ENCODE measurements at regions not wholly inside any gene's neighbourhood (a gene's known extent, or its start where the extent isn't known, plus 50 kb on each side); places are given as distances from the start of the nearest gene placed in this dataset.

GRCh38 chr4:57916479-57916878 is 806.3 kb upstream of the IGFBP7 start:
- H3K4me1 Mint-ChIP-seq (ENCODE audit: low read depth, unreplicated experiment) = no peaks in the 10 kb centered on the region
- H3K9me3 Mint-ChIP-seq (ENCODE audit: unreplicated experiment) = no peaks in the 10 kb centered on the region
- H3K4me3 Mint-ChIP-seq (ENCODE audit: unreplicated experiment) = no peak overlapping the region
- no peak overlapping the region for H3K27ac Mint-ChIP-seq (ENCODE audit: unreplicated experiment)
- H3K27me3 Mint-ChIP-seq (ENCODE audit: unreplicated experiment) = no peaks in the 10 kb centered on the region
- no peak for DNase-seq
- no peak for TF ChIP-seq CTCF (IDR thresholded peaks at IDR 0.05; ENCODE audit: partially characterized antibody, unreplicated experiment)
- no peaks in the 10 kb centered on the region for H3K36me3 Mint-ChIP-seq (ENCODE audit: unreplicated experiment)

GRCh38 chr4:57911203-57911602 is 801.0 kb upstream of the IGFBP7 start:
- no peak for DNase-seq
- no peaks in the 10 kb centered on the region for H3K36me3 Mint-ChIP-seq (ENCODE audit: unreplicated experiment)
- no peak for TF ChIP-seq CTCF (IDR thresholded peaks at IDR 0.05; ENCODE audit: partially characterized antibody, unreplicated experiment)
- no peak overlapping the region for H3K4me3 Mint-ChIP-seq (ENCODE audit: unreplicated experiment)
- no peaks in the 10 kb centered on the region for H3K27me3 Mint-ChIP-seq (ENCODE audit: unreplicated experiment)
- H3K4me1 Mint-ChIP-seq (ENCODE audit: low read depth, unreplicated experiment) = no peaks in the 10 kb centered on the region
- H3K27ac Mint-ChIP-seq (ENCODE audit: unreplicated experiment) = no peak overlapping the region
- H3K9me3 Mint-ChIP-seq (ENCODE audit: unreplicated experiment) = no peaks in the 10 kb centered on the region

- H3K4me3 Mint-ChIP-seq (ENCODE audit: unreplicated experiment) = no peak overlapping the region
- no peaks in the 10 kb centered on the region for H3K9me3 Mint-ChIP-seq (ENCODE audit: unreplicated experiment)
- H3K27me3 Mint-ChIP-seq (ENCODE audit: unreplicated experiment) = no peaks in the 10 kb centered on the region
- TF ChIP-seq CTCF (IDR thresholded peaks at IDR 0.05; ENCODE audit: partially characterized antibody, unreplicated experiment) = no peak
- DNase-seq = no peak
- no peaks in the 10 kb centered on the region for H3K36me3 Mint-ChIP-seq (ENCODE audit: unreplicated experiment)
- no peaks in the 10 kb centered on the region for H3K4me1 Mint-ChIP-seq (ENCODE audit: low read depth, unreplicated experiment)
- H3K27ac Mint-ChIP-seq (ENCODE audit: unreplicated experiment) = no peak overlapping the region
Measured at GRCh38 chr4:57910151-57910550, 800.0 kb upstream of the IGFBP7 start.

- Mint-ChIP-seq H3K27me3 (ENCODE audit: unreplicated experiment) (no peaks in the 10 kb centered on the region), H3K4me1 (ENCODE audit: low read depth, unreplicated experiment) (no peaks in the 10 kb centered on the region), H3K36me3 (ENCODE audit: unreplicated experiment) (no peaks in the 10 kb centered on the region), H3K9me3 (ENCODE audit: unreplicated experiment) (no peaks in the 10 kb centered on the region), H3K4me3 (ENCODE audit: unreplicated experiment) (no peak overlapping the region), H3K27ac (ENCODE audit: unreplicated experiment) (no peak overlapping the region)
- TF ChIP-seq CTCF (IDR thresholded peaks at IDR 0.05; ENCODE audit: partially characterized antibody, unreplicated experiment) = no peak
- DNase-seq = no peak
Measured at GRCh38 chr4:57905965-57906364, 795.8 kb upstream of the IGFBP7 start.

- no peak overlapping the region for H3K4me3 Mint-ChIP-seq (ENCODE audit: unreplicated experiment)
- H3K27me3 Mint-ChIP-seq (ENCODE audit: unreplicated experiment) = no peaks in the 10 kb centered on the region
- TF ChIP-seq CTCF (IDR thresholded peaks at IDR 0.05; ENCODE audit: partially characterized antibody, unreplicated experiment) = no peak
- peaks cover 11% of the 10 kb centered on the region for H3K4me1 Mint-ChIP-seq (ENCODE audit: low read depth, unreplicated experiment)
- no peak for DNase-seq
- H3K27ac Mint-ChIP-seq (ENCODE audit: unreplicated experiment) = no peak overlapping the region
- H3K9me3 Mint-ChIP-seq (ENCODE audit: unreplicated experiment) = no peaks in the 10 kb centered on the region
- no peaks in the 10 kb centered on the region for H3K36me3 Mint-ChIP-seq (ENCODE audit: unreplicated experiment)
Measured at GRCh38 chr4:57877047-57877458, 766.9 kb upstream of the IGFBP7 start.
